Loucy (cell line): ENCODE measurements at regions not wholly inside any gene's neighbourhood (a gene's known extent, or its start where the extent isn't known, plus 50 kb on each side); places are given as distances from the start of the nearest gene placed in this dataset.

Source experiments
- EZH2phosphoT487 ChIP-seq: fragments of 200-600 bp; IDR thresholded peaks from 2 replicates; pipeline ENCODE4 v1.6.1; 2018; ENCODE audit warnings: antibody characterized with exemption, mild to moderate bottlenecking, moderate library complexity, borderline replicate concordance
- TF ChIP-seq, protein P1 (sequence below): fragments of 200-600 bp; sonication (generic); conservative IDR thresholded peaks from 2 replicates; pipeline ENCODE4 v1.5.1; 2014; ENCODE audit warnings: mild to moderate bottlenecking, antibody characterized with exemption, low read length

DNA sequence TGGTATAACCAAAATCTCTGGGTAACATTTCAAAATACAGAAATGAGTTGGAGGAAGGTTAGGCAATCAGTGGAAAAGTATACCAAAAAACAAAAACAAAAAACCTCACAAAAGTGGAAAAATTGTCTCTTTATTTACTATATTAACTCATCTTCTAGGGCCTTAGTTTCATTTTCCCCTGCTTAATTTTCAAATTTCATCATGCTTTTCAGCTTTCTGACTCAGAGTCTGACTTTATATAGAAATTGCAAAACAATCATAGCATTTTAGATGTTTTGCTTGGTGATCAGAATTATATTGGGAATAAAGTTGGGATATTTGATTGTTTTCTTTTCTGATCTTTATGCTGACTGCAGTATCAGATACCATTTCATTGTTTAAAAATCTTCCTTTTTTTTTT is 257.0 kb upstream of the PRR16 start:
- TF ChIP-seq, protein P1, sequence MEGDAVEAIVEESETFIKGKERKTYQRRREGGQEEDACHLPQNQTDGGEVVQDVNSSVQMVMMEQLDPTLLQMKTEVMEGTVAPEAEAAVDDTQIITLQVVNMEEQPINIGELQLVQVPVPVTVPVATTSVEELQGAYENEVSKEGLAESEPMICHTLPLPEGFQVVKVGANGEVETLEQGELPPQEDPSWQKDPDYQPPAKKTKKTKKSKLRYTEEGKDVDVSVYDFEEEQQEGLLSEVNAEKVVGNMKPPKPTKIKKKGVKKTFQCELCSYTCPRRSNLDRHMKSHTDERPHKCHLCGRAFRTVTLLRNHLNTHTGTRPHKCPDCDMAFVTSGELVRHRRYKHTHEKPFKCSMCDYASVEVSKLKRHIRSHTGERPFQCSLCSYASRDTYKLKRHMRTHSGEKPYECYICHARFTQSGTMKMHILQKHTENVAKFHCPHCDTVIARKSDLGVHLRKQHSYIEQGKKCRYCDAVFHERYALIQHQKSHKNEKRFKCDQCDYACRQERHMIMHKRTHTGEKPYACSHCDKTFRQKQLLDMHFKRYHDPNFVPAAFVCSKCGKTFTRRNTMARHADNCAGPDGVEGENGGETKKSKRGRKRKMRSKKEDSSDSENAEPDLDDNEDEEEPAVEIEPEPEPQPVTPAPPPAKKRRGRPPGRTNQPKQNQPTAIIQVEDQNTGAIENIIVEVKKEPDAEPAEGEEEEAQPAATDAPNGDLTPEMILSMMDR, result no peak
- TF ChIP-seq EZH2phosphoT487, result no peak
